ENCODE measurements at regions not wholly inside any gene's neighbourhood (a gene's known extent, or its start where the extent isn't known, plus 50 kb on each side); places are given as distances from the start of the nearest gene placed in this dataset.

DNA sequence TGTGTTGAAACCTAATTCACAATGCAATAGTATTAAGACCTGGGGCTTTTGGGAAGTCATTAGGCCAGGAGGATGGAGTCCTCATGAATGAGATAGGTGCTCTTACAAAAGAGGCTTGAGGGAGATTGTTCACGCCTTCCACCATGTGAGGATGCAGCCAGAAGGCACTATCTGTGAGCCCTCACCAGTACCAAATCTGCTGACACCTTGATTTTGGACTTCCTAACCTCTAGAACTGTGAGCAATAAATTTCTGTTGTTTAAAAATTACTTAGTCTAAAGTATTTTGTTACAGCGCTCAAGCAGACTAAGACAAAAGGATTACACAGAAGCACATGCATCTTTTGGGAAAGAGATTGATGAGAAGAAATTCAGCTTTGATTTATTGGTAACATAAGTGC lies 232.9 kb upstream of the NR4A3 start:
- Histone ChIP-seq H3K9me3 (no peaks in the 10 kb centered on the region), H3K36me3 (no peaks in the 10 kb centered on the region), H3K27ac (no peak overlapping the region), H3K27me3 (no peaks in the 10 kb centered on the region), H3K4me1 (peaks cover 0 to 11% (median 0%) of the 10 kb centered on the region in 9 donors), H3K4me3 (no peak overlapping the region)
- no peak for TF ChIP-seq CTCF (IDR thresholded peaks at IDR 0.05)
- DNase-seq (no peak), ATAC-seq (no peak)
- intact Hi-C loops (cut with DNase I), result loop anchor here in 1 of 10 donors (2.0 kb wide), 1 partner anchor 60 kb away; no protein-coding TSS in a partner anchor
- 100% methylated on average over 2 of the region's 2 CpGs for WGBS, 2 donors

- ATAC-seq, result no peak
- peak overlapping the region in 2 of 10 donors; percentile 14 to 85 for H3K27ac ChIP-seq
- H3K36me3 ChIP-seq, result no peaks in the 10 kb centered on the region
- H3K4me3 ChIP-seq, result no peak overlapping the region
- H3K27me3 ChIP-seq, result no peaks in the 10 kb centered on the region
- peaks cover 0 to 11% (median 0%) of the 10 kb centered on the region in 9 donors for H3K4me1 ChIP-seq
- no peaks in the 10 kb centered on the region for H3K9me3 ChIP-seq
- DNase-seq, result no peak
- intact Hi-C loops (cut with DNase I), result no loop called here
- TF ChIP-seq CTCF (IDR thresholded peaks at IDR 0.05), result no peak
These were observed 231.3 kb upstream of the NR4A3 start for GRCh38 chr9:99590410-99590809.

- no peak for TF ChIP-seq CTCF (IDR thresholded peaks at IDR 0.05)
- H3K36me3 ChIP-seq, result no peaks in the 10 kb centered on the region
- peaks cover 0 to 15% (median 0%) of the 10 kb centered on the region in 9 donors for H3K4me1 ChIP-seq
- intact Hi-C loops (cut with DNase I), result no loop called here
- H3K9me3 ChIP-seq, result no peaks in the 10 kb centered on the region
- ATAC-seq, result peak in 3 of 8 donors; percentile 42 to 68 (median 42)
- no peak for DNase-seq
- 50 to 75% methylated on average over 1 of the region's 1 CpG for WGBS, 2 donors
- no peaks in the 10 kb centered on the region for H3K27me3 ChIP-seq
- H3K27ac ChIP-seq, result peak overlapping the region in 2 of 10 donors; percentile 14 to 85
- no peak overlapping the region for H3K4me3 ChIP-seq
These were observed 230.8 kb upstream of the NR4A3 start for GRCh38 chr9:99590840-99591239.

DNA sequence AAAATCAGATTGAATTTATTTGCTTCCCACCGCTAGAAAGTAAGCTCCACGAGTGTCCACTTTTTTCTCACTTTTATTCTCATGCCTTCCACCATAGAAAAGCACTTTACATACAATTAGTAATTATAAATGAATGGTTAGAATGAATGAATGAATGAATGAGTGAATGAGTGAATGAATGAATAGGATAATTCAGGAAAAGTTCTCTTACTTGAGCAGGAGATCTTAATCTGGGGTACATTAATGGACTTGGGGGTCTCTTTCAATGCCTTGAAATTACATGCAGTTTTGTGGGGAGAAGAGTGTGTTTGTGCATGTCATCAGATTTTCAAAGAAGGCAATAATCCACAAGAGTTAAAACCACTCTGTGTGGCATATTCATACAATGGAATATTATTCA lies 229.9 kb upstream of the NR4A3 start:
- no peak for ATAC-seq
- intact Hi-C loops (cut with DNase I), result no loop called here
- no peaks in the 10 kb centered on the region for H3K36me3 ChIP-seq
- no peak for DNase-seq
- H3K4me3 ChIP-seq, result no peak overlapping the region
- WGBS, 2 donors, result 96 to 99% methylated on average over 2 of the region's 2 CpGs
- H3K4me1 ChIP-seq, result peaks cover 0 to 21% (median 0%) of the 10 kb centered on the region in 9 donors
- no peak for TF ChIP-seq CTCF (IDR thresholded peaks at IDR 0.05)
- no peaks in the 10 kb centered on the region for H3K27me3 ChIP-seq
- no peaks in the 10 kb centered on the region for H3K9me3 ChIP-seq
- no peak overlapping the region for H3K27ac ChIP-seq
